AG09309 (cell line): ENCODE measurements at regions not wholly inside any gene's neighbourhood (a gene's known extent, or its start where the extent isn't known, plus 50 kb on each side); places are given as distances from the start of the nearest gene placed in this dataset.

Experiments
- DNase-seq: peaks from one replicate; pipeline ENCODE4 v3.0.0-alpha.2; 2010; ENCODE audit warnings: low read depth
- H3K4me3 ChIP-seq: 2 replicates; pipeline ENCODE4 v1.5.1; 2011; ENCODE audit warnings: mild to moderate bottlenecking, low read depth, low read length, moderate library complexity; ENCODE audit not compliant: control insufficient read depth
- CTCF ChIP-seq: IDR thresholded peaks from 2 replicates; pipeline ENCODE4 v1.5.1; 2011; ENCODE audit warnings: mild to moderate bottlenecking, low read depth, low read length, inconsistent platforms; ENCODE audit not compliant: insufficient read depth, control insufficient read depth; ENCODE audit errors: missing control alignments

DNA sequence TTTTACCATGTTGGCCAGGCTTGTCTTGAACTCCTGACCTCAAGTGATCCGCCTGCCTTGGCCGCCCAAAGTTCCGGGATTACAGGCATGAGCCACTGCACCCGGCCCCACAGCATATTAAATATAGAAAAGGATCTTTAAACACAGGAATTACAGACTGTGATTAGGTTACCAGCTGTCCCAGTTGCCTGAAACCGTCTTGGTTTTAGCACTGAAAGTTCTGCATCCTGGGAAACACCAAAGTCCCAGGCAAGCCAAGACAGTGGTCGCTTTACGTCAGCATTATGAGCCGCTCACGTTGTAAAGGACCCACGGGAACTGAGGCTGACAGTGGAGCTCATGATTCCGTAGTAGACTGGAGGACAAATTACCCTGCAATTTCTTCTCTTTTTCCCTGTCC, 69.0 kb upstream of the FAM180A start:
- H3K4me3 ChIP-seq: no peak overlapping the region
- DNase-seq: no peak
- no peak for TF ChIP-seq CTCF

GRCh38 chr7:135815033-135815432, 66.4 kb upstream of the FAM180A start:
- no peak for TF ChIP-seq CTCF
- no peak for DNase-seq
- H3K4me3 ChIP-seq: no peak overlapping the region

GRCh38 chr7:135812148-135812547, 63.5 kb upstream of the FAM180A start:
- TF ChIP-seq CTCF: no peak
- no peak for DNase-seq
- no peak overlapping the region for H3K4me3 ChIP-seq

GRCh38 chr7:135811506-135811905, 62.9 kb upstream of the FAM180A start:
- no peak overlapping the region for H3K4me3 ChIP-seq
- TF ChIP-seq CTCF: no peak
- DNase-seq: no peak

GRCh38 chr7:135808206-135808605, 59.6 kb upstream of the FAM180A start:
- TF ChIP-seq CTCF: no peak
- no peak for DNase-seq
- H3K4me3 ChIP-seq: no peak overlapping the region

DNA sequence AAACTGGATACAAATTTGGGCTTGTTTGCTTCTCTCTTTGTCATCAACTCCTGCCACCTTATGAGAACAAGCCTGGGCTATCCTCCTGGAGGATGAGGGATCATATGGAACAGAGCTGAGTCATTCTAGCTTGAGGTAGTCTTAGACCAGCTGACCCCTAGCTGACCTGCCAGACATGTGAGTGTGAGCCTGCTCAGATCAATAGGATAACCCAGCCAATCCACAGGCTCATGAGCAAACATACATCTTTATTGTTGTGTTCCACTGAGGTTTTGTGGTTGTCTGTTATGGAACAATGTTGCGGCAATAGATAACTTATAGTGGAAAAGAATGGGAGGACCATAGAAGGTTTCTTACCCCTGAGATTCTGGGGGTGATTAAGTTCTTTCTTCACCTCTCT, 54.5 kb upstream of the FAM180A start:
- no peak for TF ChIP-seq CTCF
- H3K4me3 ChIP-seq: no peak overlapping the region
- DNase-seq: no peak

DNA sequence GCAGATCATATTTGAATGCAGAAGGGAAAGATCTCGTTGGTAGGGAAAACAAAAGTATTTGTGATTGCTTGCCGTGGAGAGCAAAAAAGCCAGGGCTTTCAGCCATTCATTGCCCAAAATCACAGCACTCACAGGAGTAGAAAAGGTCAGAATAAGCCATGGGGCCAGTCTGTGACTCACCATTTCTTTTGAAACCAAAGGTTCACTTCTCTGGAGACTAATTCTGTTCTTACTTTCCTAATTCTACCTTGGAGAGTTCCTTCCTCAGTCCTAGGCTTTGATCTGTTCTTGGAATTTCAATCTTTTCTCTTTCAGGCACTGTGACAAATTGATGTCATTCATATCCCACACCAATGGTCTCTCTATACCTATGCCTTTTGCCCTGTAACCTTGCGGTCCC, 54.1 kb upstream of the FAM180A start:
- no peak for TF ChIP-seq CTCF
- no peak overlapping the region for H3K4me3 ChIP-seq
- no peak for DNase-seq
